ENCODE measurements at regions not wholly inside any gene's neighbourhood (a gene's known extent, or its start where the extent isn't known, plus 50 kb on each side); places are given as distances from the start of the nearest gene placed in this dataset.
"Not testable (repeated sequence)": the region's sequence is repeated elsewhere in the genome, so short reads cannot be mapped to it uniquely, and the experiment has no call there.

GRCh38 chr16:32845572-32845971 lies 169.6 kb upstream of the TP53TG3 start:
- DNase-seq = peak in 1 of 3 donors; percentile 0

GRCh38 chr16:32842844-32843243 lies 166.9 kb upstream of the TP53TG3 start:
- not testable (repeated sequence) for DNase-seq

- not testable (repeated sequence) for DNase-seq
Observed at GRCh38 chr16:32807280-32807679, 131.3 kb upstream of the TP53TG3 start.

GRCh38 chr16:32805639-32806038 lies 129.7 kb upstream of the TP53TG3 start:
- not testable (repeated sequence) for DNase-seq
